Loucy (cell line): ENCODE measurements at regions not wholly inside any gene's neighbourhood (a gene's known extent, or its start where the extent isn't known, plus 50 kb on each side); places are given as distances from the start of the nearest gene placed in this dataset.

Source experiments
- EZH2phosphoT487 ChIP-seq: fragments of 200-600 bp; IDR thresholded peaks from 2 replicates; pipeline ENCODE4 v1.6.1; 2018; ENCODE audit warnings: antibody characterized with exemption, mild to moderate bottlenecking, moderate library complexity, borderline replicate concordance
- TF ChIP-seq, protein P1 (sequence below): fragments of 200-600 bp; sonication (generic); conservative IDR thresholded peaks from 2 replicates; pipeline ENCODE4 v1.5.1; 2014; ENCODE audit warnings: mild to moderate bottlenecking, antibody characterized with exemption, low read length

DNA sequence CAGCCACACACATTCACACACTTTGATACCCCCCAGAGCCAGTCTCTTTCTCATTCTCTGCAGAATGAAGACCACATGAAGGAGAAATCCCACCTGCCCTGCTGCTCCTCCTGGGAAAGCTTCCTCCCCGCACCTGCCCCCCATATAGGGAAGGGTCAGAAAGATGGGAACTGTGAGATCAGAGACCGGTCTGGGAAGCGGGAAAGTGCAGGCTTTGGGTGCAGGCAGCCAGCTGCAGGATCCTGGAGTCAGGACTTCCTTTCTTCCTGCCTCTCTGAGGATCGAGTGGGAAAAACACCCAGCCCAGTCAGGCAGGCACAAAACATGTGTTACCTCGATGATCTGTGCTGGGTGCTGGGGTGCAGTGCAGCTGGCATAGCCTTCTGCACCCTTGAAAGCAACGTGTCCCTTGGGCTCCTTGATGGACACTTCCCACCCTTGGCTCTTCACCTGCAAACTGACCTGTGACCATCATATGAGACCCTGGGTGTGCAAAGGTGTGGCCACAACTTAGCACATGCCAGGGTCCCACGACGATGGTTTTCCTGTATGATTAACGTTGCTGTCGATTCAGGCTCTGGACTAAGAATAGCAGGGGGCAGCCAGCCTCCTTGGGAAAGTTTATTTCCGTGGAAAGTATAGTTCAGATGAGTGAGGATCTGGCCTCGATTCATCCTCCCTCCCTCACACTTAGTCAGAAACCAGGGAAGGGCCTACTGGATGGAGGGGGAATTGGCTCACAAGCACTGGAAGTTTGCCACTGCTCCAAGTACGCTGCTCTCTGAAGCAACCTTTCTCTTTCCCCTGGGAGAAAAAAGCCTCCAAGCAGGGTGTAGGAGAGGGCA lies 105.4 kb upstream of the MED13L start:
- TF ChIP-seq, protein P1, sequence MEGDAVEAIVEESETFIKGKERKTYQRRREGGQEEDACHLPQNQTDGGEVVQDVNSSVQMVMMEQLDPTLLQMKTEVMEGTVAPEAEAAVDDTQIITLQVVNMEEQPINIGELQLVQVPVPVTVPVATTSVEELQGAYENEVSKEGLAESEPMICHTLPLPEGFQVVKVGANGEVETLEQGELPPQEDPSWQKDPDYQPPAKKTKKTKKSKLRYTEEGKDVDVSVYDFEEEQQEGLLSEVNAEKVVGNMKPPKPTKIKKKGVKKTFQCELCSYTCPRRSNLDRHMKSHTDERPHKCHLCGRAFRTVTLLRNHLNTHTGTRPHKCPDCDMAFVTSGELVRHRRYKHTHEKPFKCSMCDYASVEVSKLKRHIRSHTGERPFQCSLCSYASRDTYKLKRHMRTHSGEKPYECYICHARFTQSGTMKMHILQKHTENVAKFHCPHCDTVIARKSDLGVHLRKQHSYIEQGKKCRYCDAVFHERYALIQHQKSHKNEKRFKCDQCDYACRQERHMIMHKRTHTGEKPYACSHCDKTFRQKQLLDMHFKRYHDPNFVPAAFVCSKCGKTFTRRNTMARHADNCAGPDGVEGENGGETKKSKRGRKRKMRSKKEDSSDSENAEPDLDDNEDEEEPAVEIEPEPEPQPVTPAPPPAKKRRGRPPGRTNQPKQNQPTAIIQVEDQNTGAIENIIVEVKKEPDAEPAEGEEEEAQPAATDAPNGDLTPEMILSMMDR: no peak
- no peak for TF ChIP-seq EZH2phosphoT487
